DND-41 (cell line): ENCODE measurements at regions not wholly inside any gene's neighbourhood (a gene's known extent, or its start where the extent isn't known, plus 50 kb on each side); places are given as distances from the start of the nearest gene placed in this dataset.

Experiments
- EZH2 ChIP-seq: IDR thresholded peaks from 3 replicates; pipeline ENCODE4 v1.6.1; 2012; ENCODE audit warnings: borderline replicate concordance, low read depth, mild to moderate bottlenecking, moderate library complexity, low read length, inconsistent platforms; ENCODE audit not compliant: severe bottlenecking
- TF ChIP-seq, protein P1 (sequence below): IDR thresholded peaks from 2 replicates; pipeline ENCODE4 v1.5.1; 2012; ENCODE audit warnings: borderline replicate concordance, low read length, moderate library complexity, mild to moderate bottlenecking; ENCODE audit not compliant: poor library complexity, severe bottlenecking; ENCODE audit errors: extremely low read depth

DNA sequence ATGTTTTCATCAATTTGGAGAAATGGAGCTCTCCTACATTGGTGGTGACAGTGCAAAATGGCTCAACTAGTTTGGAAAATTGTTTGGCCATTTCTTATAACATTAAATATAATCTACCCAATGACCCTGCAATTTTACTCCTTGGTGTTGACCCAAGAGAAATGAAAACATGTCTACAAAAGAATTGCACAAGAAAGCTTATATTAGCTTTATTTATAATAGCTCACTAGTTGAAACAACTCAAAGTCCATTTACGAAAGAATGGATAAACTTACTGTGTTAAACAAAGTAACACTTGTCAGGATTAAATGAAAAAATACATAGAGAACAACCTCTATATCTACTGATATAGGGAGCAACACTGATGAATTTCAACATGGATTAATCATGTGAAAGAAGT lies 539.9 kb downstream of the DNAJB9 start:
- TF ChIP-seq, protein P1, sequence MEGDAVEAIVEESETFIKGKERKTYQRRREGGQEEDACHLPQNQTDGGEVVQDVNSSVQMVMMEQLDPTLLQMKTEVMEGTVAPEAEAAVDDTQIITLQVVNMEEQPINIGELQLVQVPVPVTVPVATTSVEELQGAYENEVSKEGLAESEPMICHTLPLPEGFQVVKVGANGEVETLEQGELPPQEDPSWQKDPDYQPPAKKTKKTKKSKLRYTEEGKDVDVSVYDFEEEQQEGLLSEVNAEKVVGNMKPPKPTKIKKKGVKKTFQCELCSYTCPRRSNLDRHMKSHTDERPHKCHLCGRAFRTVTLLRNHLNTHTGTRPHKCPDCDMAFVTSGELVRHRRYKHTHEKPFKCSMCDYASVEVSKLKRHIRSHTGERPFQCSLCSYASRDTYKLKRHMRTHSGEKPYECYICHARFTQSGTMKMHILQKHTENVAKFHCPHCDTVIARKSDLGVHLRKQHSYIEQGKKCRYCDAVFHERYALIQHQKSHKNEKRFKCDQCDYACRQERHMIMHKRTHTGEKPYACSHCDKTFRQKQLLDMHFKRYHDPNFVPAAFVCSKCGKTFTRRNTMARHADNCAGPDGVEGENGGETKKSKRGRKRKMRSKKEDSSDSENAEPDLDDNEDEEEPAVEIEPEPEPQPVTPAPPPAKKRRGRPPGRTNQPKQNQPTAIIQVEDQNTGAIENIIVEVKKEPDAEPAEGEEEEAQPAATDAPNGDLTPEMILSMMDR = no peak
- no peak for TF ChIP-seq EZH2
